ENCODE measurements at regions not wholly inside any gene's neighbourhood (a gene's known extent, or its start where the extent isn't known, plus 50 kb on each side); places are given as distances from the start of the nearest gene placed in this dataset.

GRCh38 chr1:83631851-83632250 is 367.1 kb downstream of the TTLL7 start:
- TF ChIP-seq REST (IDR thresholded peaks at IDR 0.05; ENCODE audit: low read depth, low read length) (no peak), SP1 (IDR thresholded peaks at IDR 0.05; ENCODE audit: low read depth, low read length) (no peak), USF2 (IDR thresholded peaks at IDR 0.05; ENCODE audit: borderline replicate concordance, low read depth, low read length) (no peak), EP300 (IDR thresholded peaks at IDR 0.05; ENCODE audit: borderline replicate concordance in 1 of 2, control insufficient read depth in 1 of 2, low read depth in 2 of 2, low read length in 2 of 2) (no peak), HDAC2 (IDR thresholded peaks at IDR 0.05) (no peak), NFIC (IDR thresholded peaks at IDR 0.05; ENCODE audit: low read depth, low read length) (no peak)
- TF ChIP-seq, protein P1, sequence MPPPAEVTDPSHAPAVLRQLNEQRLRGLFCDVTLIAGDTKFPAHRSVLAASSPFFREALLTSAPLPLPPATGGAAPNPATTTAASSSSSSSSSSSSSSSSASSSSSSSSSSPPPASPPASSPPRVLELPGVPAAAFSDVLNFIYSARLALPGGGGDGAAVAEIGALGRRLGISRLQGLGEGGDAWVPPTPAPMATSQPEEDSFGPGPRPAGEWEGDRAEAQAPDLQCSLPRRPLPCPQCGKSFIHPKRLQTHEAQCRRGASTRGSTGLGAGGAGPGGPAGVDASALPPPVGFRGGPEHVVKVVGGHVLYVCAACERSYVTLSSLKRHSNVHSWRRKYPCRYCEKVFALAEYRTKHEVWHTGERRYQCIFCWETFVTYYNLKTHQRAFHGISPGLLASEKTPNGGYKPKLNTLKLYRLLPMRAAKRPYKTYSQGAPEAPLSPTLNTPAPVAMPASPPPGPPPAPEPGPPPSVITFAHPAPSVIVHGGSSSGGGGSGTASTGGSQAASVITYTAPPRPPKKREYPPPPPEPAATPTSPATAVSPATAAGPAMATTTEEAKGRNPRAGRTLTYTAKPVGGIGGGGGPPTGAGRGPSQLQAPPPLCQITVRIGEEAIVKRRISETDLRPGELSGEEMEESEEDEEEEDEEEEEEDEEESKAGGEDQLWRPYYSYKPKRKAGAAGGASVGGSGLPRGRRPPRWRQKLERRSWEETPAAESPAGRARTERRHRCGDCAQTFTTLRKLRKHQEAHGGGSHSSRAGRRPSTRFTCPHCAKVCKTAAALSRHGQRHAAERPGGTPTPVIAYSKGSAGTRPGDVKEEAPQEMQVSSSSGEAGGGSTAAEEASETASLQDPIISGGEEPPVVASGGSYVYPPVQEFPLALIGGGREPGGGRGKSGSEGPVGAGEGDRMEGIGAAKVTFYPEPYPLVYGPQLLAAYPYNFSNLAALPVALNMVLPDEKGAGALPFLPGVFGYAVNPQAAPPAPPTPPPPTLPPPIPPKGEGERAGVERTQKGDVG (CRISPR knock-in tag; IDR thresholded peaks at IDR 0.05), result no peak
- TF ChIP-seq, protein P2, sequence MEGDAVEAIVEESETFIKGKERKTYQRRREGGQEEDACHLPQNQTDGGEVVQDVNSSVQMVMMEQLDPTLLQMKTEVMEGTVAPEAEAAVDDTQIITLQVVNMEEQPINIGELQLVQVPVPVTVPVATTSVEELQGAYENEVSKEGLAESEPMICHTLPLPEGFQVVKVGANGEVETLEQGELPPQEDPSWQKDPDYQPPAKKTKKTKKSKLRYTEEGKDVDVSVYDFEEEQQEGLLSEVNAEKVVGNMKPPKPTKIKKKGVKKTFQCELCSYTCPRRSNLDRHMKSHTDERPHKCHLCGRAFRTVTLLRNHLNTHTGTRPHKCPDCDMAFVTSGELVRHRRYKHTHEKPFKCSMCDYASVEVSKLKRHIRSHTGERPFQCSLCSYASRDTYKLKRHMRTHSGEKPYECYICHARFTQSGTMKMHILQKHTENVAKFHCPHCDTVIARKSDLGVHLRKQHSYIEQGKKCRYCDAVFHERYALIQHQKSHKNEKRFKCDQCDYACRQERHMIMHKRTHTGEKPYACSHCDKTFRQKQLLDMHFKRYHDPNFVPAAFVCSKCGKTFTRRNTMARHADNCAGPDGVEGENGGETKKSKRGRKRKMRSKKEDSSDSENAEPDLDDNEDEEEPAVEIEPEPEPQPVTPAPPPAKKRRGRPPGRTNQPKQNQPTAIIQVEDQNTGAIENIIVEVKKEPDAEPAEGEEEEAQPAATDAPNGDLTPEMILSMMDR (IDR thresholded peaks at IDR 0.05 in 2 of 3, conservative IDR thresholded peaks at IDR 0.05 in 1 of 3; ENCODE audit: control insufficient read depth in 2 of 3, extremely low read depth in 1 of 3, insufficient read depth in 1 of 3, low read depth in 3 of 3, low read length in 3 of 3), result no peak
